ENCODE measurements at regions not wholly inside any gene's neighbourhood (a gene's known extent, or its start where the extent isn't known, plus 50 kb on each side); places are given as distances from the start of the nearest gene placed in this dataset.

GRCh38 chr5:155850370-155850769, 476.6 kb upstream of the SGCD start:
- no peaks in the 10 kb centered on the region for H3K23me2 ChIP-seq (ENCODE audit: low read depth, low read length)
- WGBS, 2 experiments (ENCODE audit: extremely low coverage in 1 of 2, insufficient coverage in 1 of 2, insufficient read length in 1 of 2, insufficient replicate concordance in 2 of 2, low coverage in 1 of 2, low lambda C conversion rate in 2 of 2, missing lambda C conversion rate in 1 of 2), result 91% methylated on average over 3 of the region's 3 CpGs; no CpG with 5 or more reads in 1 of the 2 experiments
- no peak overlapping the region for H2AK5ac ChIP-seq (ENCODE audit: low read depth, low read length)
- H3K79me2 ChIP-seq (ENCODE audit: control insufficient read depth in 1 of 2, insufficient read depth in 2 of 2, low read length in 2 of 2), result no peaks in the 10 kb centered on the region
- H4K91ac ChIP-seq (replicated peaks; ENCODE audit: insufficient read length, low read length), result no peak overlapping the region
- no peak for FAIRE-seq
- no peak overlapping the region for H4K8ac ChIP-seq (ENCODE audit: extremely low read depth, insufficient read depth, low read length)
- POLR2A ChIA-PET (ENCODE audit: partially characterized antibody), result no interaction called here
- no peak overlapping the region for H3K27ac ChIP-seq (ENCODE audit: low read depth, low read length)
- no peaks in the 10 kb centered on the region for H3K27me3 ChIP-seq (replicated peaks in 1 of 4; ENCODE audit: control insufficient read depth in 3 of 4, extremely low read depth in 1 of 4, insufficient read depth in 3 of 4, low read length in 3 of 4)
- no peaks in the 10 kb centered on the region for H3K79me1 ChIP-seq (ENCODE audit: low read depth, low read length)
- H2BK20ac ChIP-seq (ENCODE audit: low read length), result no peak overlapping the region
- no peak overlapping the region for H2AFZ ChIP-seq (ENCODE audit: low read length)
- no peaks in the 10 kb centered on the region for H3K4me1 ChIP-seq (replicated peaks in 1 of 4; ENCODE audit: control insufficient read depth in 3 of 4, insufficient read depth in 4 of 4, low read length in 3 of 4)
- no peak overlapping the region for H3K18ac ChIP-seq (ENCODE audit: extremely low read depth, low read length)
- no peak overlapping the region for H3K4ac ChIP-seq (replicated peaks; ENCODE audit: insufficient read length, low read depth, low read length)
- H2BK120ac ChIP-seq (replicated peaks; ENCODE audit: low read depth, low read length), result no peak overlapping the region
- H3K36me3 ChIP-seq (ENCODE audit: control insufficient read depth in 2 of 4, insufficient read depth in 4 of 4, low read length in 3 of 4), result no peaks in the 10 kb centered on the region
- H3K9ac ChIP-seq (replicated peaks in 1 of 4; ENCODE audit: extremely low read depth in 1 of 4, low read depth in 3 of 4, low read length in 3 of 4), result no peak overlapping the region
- no peak for TF ChIP-seq CBX5 (IDR thresholded peaks at IDR 0.05; ENCODE audit: low read depth, low read length)
- TF ChIP-seq SIX5 (IDR thresholded peaks at IDR 0.05; ENCODE audit: low read depth, low read length), result no peak
- TF ChIP-seq MAX (IDR thresholded peaks at IDR 0.05), result no peak
- TF ChIP-seq EP300 (IDR thresholded peaks at IDR 0.05; ENCODE audit: borderline replicate concordance in 1 of 2, low read depth in 2 of 2, low read length in 2 of 2), result no peak
- no peak for TF ChIP-seq KDM1A (IDR thresholded peaks at IDR 0.05; ENCODE audit: borderline replicate concordance, low read length)
- TF ChIP-seq SIN3A (conservative IDR thresholded peaks at IDR 0.05 in 1 of 2, IDR thresholded peaks at IDR 0.05 in 1 of 2; ENCODE audit: low read depth in 1 of 2, low read length in 2 of 2), result no peak
- no peak for TF ChIP-seq CTBP2 (IDR thresholded peaks at IDR 0.05; ENCODE audit: borderline replicate concordance, insufficient read depth, insufficient read length, low read length)
- no peak for TF ChIP-seq BCL11A (IDR thresholded peaks at IDR 0.05; ENCODE audit: low read depth in 2 of 2, low read length in 2 of 2)
- H4K20me1 ChIP-seq (replicated peaks in 1 of 2; ENCODE audit: control insufficient read depth in 1 of 2, insufficient read depth in 2 of 2, low read length in 2 of 2), result no peaks in the 10 kb centered on the region
- H3K9me3 ChIP-seq (ENCODE audit: insufficient read depth in 2 of 2, low read depth in 1 of 2, low read length in 1 of 2), result no peaks in the 10 kb centered on the region
- no peak overlapping the region for H2BK12ac ChIP-seq (ENCODE audit: low read depth, low read length)
- no peak overlapping the region for H3K14ac ChIP-seq (ENCODE audit: insufficient read length)
- no peak for DNase-seq (ENCODE audit: low read depth in 1 of 2, low spot score in 2 of 2)
- no peak overlapping the region for H3K4me3 ChIP-seq (ENCODE audit: extremely low read depth in 1 of 4, insufficient read depth in 2 of 4, low read depth in 3 of 4, low read length in 4 of 4)
- no peak overlapping the region for H3K56ac ChIP-seq (replicated peaks; ENCODE audit: insufficient read length, low read depth, low read length)
- H3K23ac ChIP-seq (ENCODE audit: insufficient read length), result no peak overlapping the region
- H3K4me2 ChIP-seq (ENCODE audit: insufficient read depth in 1 of 2, low read depth in 2 of 2, low read length in 2 of 2), result no peak overlapping the region
- no peak overlapping the region for H4K5ac ChIP-seq (ENCODE audit: insufficient read length, low read depth, low read length)
- CTCF ChIA-PET (ENCODE audit: partially characterized antibody), result interaction anchor here (1.1 to 1.2 kb wide), 2 partner anchors 12 to 22 kb away, joined by 4 read pairs; no protein-coding TSS in a partner anchor
- H2BK15ac ChIP-seq (ENCODE audit: low read length), result no peak overlapping the region
- no peak overlapping the region for H2BK5ac ChIP-seq (ENCODE audit: low read depth, low read length)

Data from H1 (cell line).